PC-9 (cell line): ENCODE measurements at regions not wholly inside any gene's neighbourhood (a gene's known extent, or its start where the extent isn't known, plus 50 kb on each side); places are given as distances from the start of the nearest gene placed in this dataset.
"Not testable (repeated sequence)": the region's sequence is repeated elsewhere in the genome, so short reads cannot be mapped to it uniquely, and the experiment has no call there.

ENCODE experiments used
- EZH2 ChIP-seq: fragments of 200-600 bp; sonication (generic); IDR thresholded peaks from 2 replicates; pipeline ENCODE4 v1.8.0; 2017; ENCODE audit warnings: antibody characterized with exemption, low read depth
- TF ChIP-seq, protein P1 (sequence below): fragments of 200-600 bp; sonication (generic); conservative IDR thresholded peaks from 2 replicates; pipeline ENCODE4 v1.6.1; 2017; ENCODE audit warnings: mixed run types, antibody characterized with exemption, mild to moderate bottlenecking, moderate library complexity

DNA sequence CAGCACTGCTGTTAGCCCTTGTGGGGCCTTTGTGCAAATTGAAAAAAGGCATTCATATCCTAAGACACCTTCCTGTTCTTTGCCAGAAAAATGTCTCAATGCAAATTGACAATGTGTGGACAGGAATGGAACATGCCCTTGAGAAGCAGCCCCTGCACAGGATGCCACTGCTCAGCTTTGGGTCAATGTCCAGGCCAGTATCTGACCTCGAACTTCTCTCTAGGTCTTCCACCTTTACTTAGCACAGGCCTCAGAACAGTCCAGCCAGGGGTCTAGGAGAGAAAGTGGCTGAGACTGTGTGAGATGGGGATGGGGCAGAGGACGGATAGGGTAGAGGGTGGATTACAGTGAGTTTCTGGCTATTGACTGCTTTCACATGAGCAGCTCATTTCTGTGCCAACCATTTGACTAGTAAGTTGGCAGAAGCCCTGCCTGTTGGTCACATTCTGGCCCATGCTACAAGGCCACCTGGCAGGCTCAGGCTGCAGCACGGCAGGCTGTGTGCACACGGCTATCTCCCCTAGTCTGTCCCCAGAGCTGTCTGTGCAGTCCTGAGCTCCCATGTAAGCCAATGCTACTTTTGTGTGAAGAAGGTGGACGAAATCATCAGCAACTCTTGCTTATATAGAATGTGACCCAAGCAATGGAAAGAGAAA is 254.5 kb upstream of the PLGLB1 start:
- TF ChIP-seq, protein P1, sequence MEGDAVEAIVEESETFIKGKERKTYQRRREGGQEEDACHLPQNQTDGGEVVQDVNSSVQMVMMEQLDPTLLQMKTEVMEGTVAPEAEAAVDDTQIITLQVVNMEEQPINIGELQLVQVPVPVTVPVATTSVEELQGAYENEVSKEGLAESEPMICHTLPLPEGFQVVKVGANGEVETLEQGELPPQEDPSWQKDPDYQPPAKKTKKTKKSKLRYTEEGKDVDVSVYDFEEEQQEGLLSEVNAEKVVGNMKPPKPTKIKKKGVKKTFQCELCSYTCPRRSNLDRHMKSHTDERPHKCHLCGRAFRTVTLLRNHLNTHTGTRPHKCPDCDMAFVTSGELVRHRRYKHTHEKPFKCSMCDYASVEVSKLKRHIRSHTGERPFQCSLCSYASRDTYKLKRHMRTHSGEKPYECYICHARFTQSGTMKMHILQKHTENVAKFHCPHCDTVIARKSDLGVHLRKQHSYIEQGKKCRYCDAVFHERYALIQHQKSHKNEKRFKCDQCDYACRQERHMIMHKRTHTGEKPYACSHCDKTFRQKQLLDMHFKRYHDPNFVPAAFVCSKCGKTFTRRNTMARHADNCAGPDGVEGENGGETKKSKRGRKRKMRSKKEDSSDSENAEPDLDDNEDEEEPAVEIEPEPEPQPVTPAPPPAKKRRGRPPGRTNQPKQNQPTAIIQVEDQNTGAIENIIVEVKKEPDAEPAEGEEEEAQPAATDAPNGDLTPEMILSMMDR, result not testable (repeated sequence)
- TF ChIP-seq EZH2, result not testable (repeated sequence)
